ENCODE measurements at regions not wholly inside any gene's neighbourhood (a gene's known extent, or its start where the extent isn't known, plus 50 kb on each side); places are given as distances from the start of the nearest gene placed in this dataset.

- Histone ChIP-seq H3K4me1 (ENCODE audit: insufficient read depth, low read length) (peaks cover 7% of the 10 kb centered on the region; the same call in 1 of the 2 replicates), H3K9me3 (ENCODE audit: control insufficient read depth, insufficient read depth, low read length) (no peaks in the 10 kb centered on the region), H3K9ac (ENCODE audit: low read depth, low read length) (no peak overlapping the region), H3K36me3 (ENCODE audit: insufficient read depth, low read length) (no peaks in the 10 kb centered on the region)
These were observed 131.6 kb upstream of the FRMD6 start for GRCh38 chr14:51520087-51520486.

GRCh38 chr14:51521764-51522163, 129.9 kb upstream of the FRMD6 start:
- no peaks in the 10 kb centered on the region for H3K36me3 ChIP-seq (ENCODE audit: insufficient read depth, low read length)
- no peaks in the 10 kb centered on the region for H3K9me3 ChIP-seq (ENCODE audit: control insufficient read depth, insufficient read depth, low read length)
- peaks cover 7% of the 10 kb centered on the region; the same call in 1 of the 2 replicates for H3K4me1 ChIP-seq (ENCODE audit: insufficient read depth, low read length)
- no peak overlapping the region for H3K9ac ChIP-seq (ENCODE audit: low read depth, low read length)

GRCh38 chr14:51523243-51523642, 128.5 kb upstream of the FRMD6 start:
- Histone ChIP-seq H3K9me3 (ENCODE audit: control insufficient read depth, insufficient read depth, low read length) (no peaks in the 10 kb centered on the region), H3K4me1 (ENCODE audit: insufficient read depth, low read length) (peaks cover 7% of the 10 kb centered on the region; the same call in 1 of the 2 replicates), H3K36me3 (ENCODE audit: insufficient read depth, low read length) (no peaks in the 10 kb centered on the region), H3K9ac (ENCODE audit: low read depth, low read length) (no peak overlapping the region)

GRCh38 chr14:51525739-51526138, 126.0 kb upstream of the FRMD6 start:
- Histone ChIP-seq H3K9ac (ENCODE audit: low read depth, low read length) (no peak overlapping the region), H3K9me3 (ENCODE audit: control insufficient read depth, insufficient read depth, low read length) (no peaks in the 10 kb centered on the region), H3K36me3 (ENCODE audit: insufficient read depth, low read length) (no peaks in the 10 kb centered on the region), H3K4me1 (ENCODE audit: insufficient read depth, low read length) (peaks cover 7% of the 10 kb centered on the region; the same call in 1 of the 2 replicates)

- no peaks in the 10 kb centered on the region for H3K36me3 ChIP-seq (ENCODE audit: insufficient read depth, low read length)
- H3K9me3 ChIP-seq (ENCODE audit: control insufficient read depth, insufficient read depth, low read length) = no peaks in the 10 kb centered on the region
These were observed 124.6 kb upstream of the FRMD6 start for GRCh38 chr14:51527073-51527472.

GRCh38 chr14:51529736-51530135, 122.0 kb upstream of the FRMD6 start:
- Histone ChIP-seq H3K36me3 (ENCODE audit: insufficient read depth, low read length) (no peaks in the 10 kb centered on the region), H3K9me3 (ENCODE audit: control insufficient read depth, insufficient read depth, low read length) (no peaks in the 10 kb centered on the region), H3K4me1 (ENCODE audit: insufficient read depth, low read length) (no peaks in the 10 kb centered on the region; the same call in 1 of the 2 replicates), H3K9ac (ENCODE audit: low read depth, low read length) (no peak overlapping the region)

More at GRCh38 chr14:51527073-51527472, 124.6 kb upstream of the FRMD6 start:
- Histone ChIP-seq H3K9ac (ENCODE audit: low read depth, low read length) (no peak overlapping the region), H3K4me1 (ENCODE audit: insufficient read depth, low read length) (peaks cover 7% of the 10 kb centered on the region; the same call in 1 of the 2 replicates)

- no peak overlapping the region for H3K9ac ChIP-seq (ENCODE audit: low read depth, low read length)
These were observed 118.5 kb upstream of the FRMD6 start for GRCh38 chr14:51533160-51533559.

GRCh38 chr14:51533872-51534553, 117.7 kb upstream of the FRMD6 start:
- Histone ChIP-seq H3K36me3 (ENCODE audit: insufficient read depth, low read length) (no peaks in the 10 kb centered on the region), H3K9me3 (ENCODE audit: control insufficient read depth, insufficient read depth, low read length) (no peaks in the 10 kb centered on the region; the same call in 1 of the 2 replicates), H3K4me1 (ENCODE audit: insufficient read depth, low read length) (no peaks in the 10 kb centered on the region; the same call in 1 of the 2 replicates), H3K9ac (ENCODE audit: low read depth, low read length) (no peak overlapping the region)

More at GRCh38 chr14:51533160-51533559, 118.5 kb upstream of the FRMD6 start:
- Histone ChIP-seq H3K36me3 (ENCODE audit: insufficient read depth, low read length) (no peaks in the 10 kb centered on the region), H3K4me1 (ENCODE audit: insufficient read depth, low read length) (no peaks in the 10 kb centered on the region; the same call in 1 of the 2 replicates), H3K9me3 (ENCODE audit: control insufficient read depth, insufficient read depth, low read length) (no peaks in the 10 kb centered on the region; the same call in 1 of the 2 replicates)

- H3K9me3 ChIP-seq (ENCODE audit: control insufficient read depth, insufficient read depth, low read length) = no peaks in the 10 kb centered on the region; the same call in 1 of the 2 replicates
- H3K9ac ChIP-seq (ENCODE audit: low read depth, low read length) = no peak overlapping the region
- peaks cover 4% of the 10 kb centered on the region; the same call in 1 of the 2 replicates for H3K4me1 ChIP-seq (ENCODE audit: insufficient read depth, low read length)
- H3K36me3 ChIP-seq (ENCODE audit: insufficient read depth, low read length) = no peaks in the 10 kb centered on the region
These were observed 117.1 kb upstream of the FRMD6 start for GRCh38 chr14:51534610-51535011.

- H3K9ac ChIP-seq (ENCODE audit: low read depth, low read length) = no peak overlapping the region
- no peaks in the 10 kb centered on the region; the same call in 1 of the 2 replicates for H3K9me3 ChIP-seq (ENCODE audit: control insufficient read depth, insufficient read depth, low read length)
- peaks cover 14% of the 10 kb centered on the region; the same call in 1 of the 2 replicates for H3K4me1 ChIP-seq (ENCODE audit: insufficient read depth, low read length)
- no peaks in the 10 kb centered on the region for H3K36me3 ChIP-seq (ENCODE audit: insufficient read depth, low read length)
These were observed 116.2 kb upstream of the FRMD6 start for GRCh38 chr14:51535443-51536044.

GRCh38 chr14:51538973-51539372, 112.7 kb upstream of the FRMD6 start:
- peaks cover 23% of the 10 kb centered on the region for H3K4me1 ChIP-seq (ENCODE audit: insufficient read depth, low read length)
- no peaks in the 10 kb centered on the region for H3K36me3 ChIP-seq (ENCODE audit: insufficient read depth, low read length)
- no peak overlapping the region for H3K9ac ChIP-seq (ENCODE audit: low read depth, low read length)
- no peaks in the 10 kb centered on the region; the same call in 1 of the 2 replicates for H3K9me3 ChIP-seq (ENCODE audit: control insufficient read depth, insufficient read depth, low read length)

GRCh38 chr14:51539571-51540037, 112.1 kb upstream of the FRMD6 start:
- H3K9me3 ChIP-seq (ENCODE audit: control insufficient read depth, insufficient read depth, low read length) = no peaks in the 10 kb centered on the region; the same call in 1 of the 2 replicates
- no peaks in the 10 kb centered on the region for H3K36me3 ChIP-seq (ENCODE audit: insufficient read depth, low read length)
- 0 out of 2 replicates have a peak overlapping the region, but pooled peaks have one; percentile 17 for H3K9ac ChIP-seq (ENCODE audit: low read depth, low read length)
- peaks cover 23% of the 10 kb centered on the region for H3K4me1 ChIP-seq (ENCODE audit: insufficient read depth, low read length)

GRCh38 chr14:51540364-51540763, 111.3 kb upstream of the FRMD6 start:
- Histone ChIP-seq H3K9ac (ENCODE audit: low read depth, low read length) (no peak overlapping the region), H3K9me3 (ENCODE audit: control insufficient read depth, insufficient read depth, low read length) (no peaks in the 10 kb centered on the region; the same call in 1 of the 2 replicates), H3K4me1 (ENCODE audit: insufficient read depth, low read length) (peaks cover 27% of the 10 kb centered on the region), H3K36me3 (ENCODE audit: insufficient read depth, low read length) (no peaks in the 10 kb centered on the region)

- Histone ChIP-seq H3K36me3 (ENCODE audit: insufficient read depth, low read length) (no peaks in the 10 kb centered on the region), H3K4me1 (ENCODE audit: insufficient read depth, low read length) (peaks cover 25% of the 10 kb centered on the region), H3K9ac (ENCODE audit: low read depth, low read length) (no peak overlapping the region), H3K9me3 (ENCODE audit: control insufficient read depth, insufficient read depth, low read length) (no peaks in the 10 kb centered on the region)
These were observed 107.2 kb upstream of the FRMD6 start for GRCh38 chr14:51544471-51544870.

Measured in ES-I3 (cell line).